Right ventricle myocardium inferior (tissue), 1 donor: ENCODE measurements at regions not wholly inside any gene's neighbourhood (a gene's known extent, or its start where the extent isn't known, plus 50 kb on each side); places are given as distances from the start of the nearest gene placed in this dataset.
"Not testable (repeated sequence)": the region's sequence is repeated elsewhere in the genome, so short reads cannot be mapped to it uniquely, and the experiment has no call there.

ENCODE experiments used
- ATAC-seq: fragments of 200-7000 bp; cut with Tn5 transposase; one replicate; pipeline ENCODE4 v1.9.1; 2020; ENCODE audit warnings: mild to moderate bottlenecking, moderate library complexity
- DNase-seq: peaks from one replicate; pipeline ENCODE4 v3.0.0; 2021; ENCODE audit errors: missing footprints
- intact Hi-C: fragments of 100-400 bp; cut with DNase I; formaldehyde crosslinking; loops from one replicate; pipeline ENCODE4 v1.11.0; 2022
- donor health status: DM: no; HTN: yes; CAD: no; lungs with severe emphysema.

- no peak for DNase-seq
- peak; percentile 53 for ATAC-seq
- intact Hi-C loops = no loop called here
Measured at GRCh38 chr6:137700751-137701477, 166.1 kb upstream of the TNFAIP3 start.

GRCh38 chr6:137701942-137702341 is 165.1 kb upstream of the TNFAIP3 start:
- ATAC-seq = no peak
- DNase-seq = no peak
- intact Hi-C loops = loop anchor here (2.0 kb wide), 1 partner anchor 39 kb away; no protein-coding TSS in a partner anchor

GRCh38 chr6:137702791-137703424 is 164.2 kb upstream of the TNFAIP3 start:
- DNase-seq (no peak), ATAC-seq (peak; percentile 51)
- intact Hi-C loops = loop anchor here (2.0 kb wide), 1 partner anchor 40 kb away; no protein-coding TSS in a partner anchor

- DNase-seq = no peak
- ATAC-seq = no peak
- intact Hi-C loops = loop anchor here (2.0 to 5.0 kb wide), 4 partner anchors 88 to 403 kb away; partner anchors contain the start of gene PERP
Measured at GRCh38 chr6:137704802-137705159, 162.3 kb upstream of the TNFAIP3 start.

GRCh38 chr6:137705160-137706082 is 161.6 kb upstream of the TNFAIP3 start:
- ATAC-seq = no peak
- intact Hi-C loops = loop anchor here (2.0 to 5.0 kb wide), 4 partner anchors 87 to 402 kb away; partner anchors contain the start of gene PERP
- peak; percentile 70 for DNase-seq

- no peak for ATAC-seq
- intact Hi-C loops = loop anchor here (5.0 kb wide), 3 partner anchors 86 to 401 kb away; partner anchors contain the start of gene PERP
- no peak for DNase-seq
Measured at GRCh38 chr6:137706083-137706750, 160.8 kb upstream of the TNFAIP3 start.

- DNase-seq = no peak
- intact Hi-C loops = loop anchor here (5.0 kb wide), 3 partner anchors 85 to 400 kb away; partner anchors contain the start of gene PERP
- no peak for ATAC-seq
Measured at GRCh38 chr6:137707038-137707589, 159.9 kb upstream of the TNFAIP3 start.

GRCh38 chr6:137707590-137708360 is 159.3 kb upstream of the TNFAIP3 start:
- intact Hi-C loops = loop anchor here (1.0 to 5.0 kb wide), 5 partner anchors 85 to 400 kb away; partner anchors contain the start of genes PERP and TNFAIP3
- ATAC-seq (peak; percentile 66), DNase-seq (no peak)

- intact Hi-C loops = loop anchor here (1.0 to 5.0 kb wide), 5 partner anchors 84 to 399 kb away; partner anchors contain the start of genes PERP and TNFAIP3
- DNase-seq (no peak), ATAC-seq (no peak)
Measured at GRCh38 chr6:137708481-137708880, 158.6 kb upstream of the TNFAIP3 start.

- ATAC-seq (no peak), DNase-seq (no peak)
- intact Hi-C loops = loop anchor here (5.0 kb wide), 3 partner anchors 83 to 398 kb away; partner anchors contain the start of gene PERP
Measured at GRCh38 chr6:137709424-137710236, 157.4 kb upstream of the TNFAIP3 start.

GRCh38 chr6:137711972-137712371 is 155.1 kb upstream of the TNFAIP3 start:
- DNase-seq = no peak
- ATAC-seq = no peak
- intact Hi-C loops = no loop called here

- ATAC-seq = no peak
- DNase-seq = no peak
- intact Hi-C loops = no loop called here
Measured at GRCh38 chr6:137712587-137712986, 154.5 kb upstream of the TNFAIP3 start.

- intact Hi-C loops = no loop called here
- ATAC-seq = no peak
- no peak for DNase-seq
Measured at GRCh38 chr6:137715589-137716045, 151.4 kb upstream of the TNFAIP3 start.

- intact Hi-C loops = no loop called here
- ATAC-seq (no peak), DNase-seq (no peak)
Measured at GRCh38 chr6:137717074-137718073, 149.7 kb upstream of the TNFAIP3 start.

GRCh38 chr6:137718903-137719302 is 148.2 kb upstream of the TNFAIP3 start:
- intact Hi-C loops, DNase-seq, ATAC-seq: not testable (repeated sequence)
